BJ (cell line): ENCODE measurements at regions not wholly inside any gene's neighbourhood (a gene's known extent, or its start where the extent isn't known, plus 50 kb on each side); places are given as distances from the start of the nearest gene placed in this dataset.

Source experiments
- CTCF ChIA-PET: fragments of 350-600 bp; formaldehyde crosslinking; extraction: SDS; loops from one replicate; lab custom pipeline; 2021; ENCODE audit warnings: antibody characterized with exemption, inconsistent platforms; lab: Yijun Ruan, JAX
- POLR2A ChIA-PET: fragments of 300-600 bp; sonication (Branson Sonifier 250); formaldehyde crosslinking; extraction: SDS; loops from one replicate; lab custom pipeline; 2021; ENCODE audit warnings: antibody characterized with exemption; lab: Charles Lee
- DNase-seq: peaks from one replicate; pipeline ENCODE4 v3.0.0-alpha.2; 2011; ENCODE audit warnings: low read depth
- H3K27me3 ChIP-seq: 2 replicates; pipeline ENCODE4 v1.6.0; 2011; ENCODE audit warnings: low read length; ENCODE audit not compliant: control insufficient read depth, insufficient read depth
- H3K36me3 ChIP-seq: 2 replicates; pipeline ENCODE4 v1.5.1; 2011; ENCODE audit warnings: low read length; ENCODE audit not compliant: control insufficient read depth, insufficient read depth
- H3K4me3 ChIP-seq: 2 replicates; pipeline ENCODE4 v1.5.1; 2011; ENCODE audit warnings: low read depth, mild to moderate bottlenecking, control low read depth, low read length
- TF ChIP-seq, protein P1 (sequence below): IDR thresholded peaks from 2 replicates; pipeline ENCODE4 v1.5.1; 2011; ENCODE audit warnings: low read depth, mild to moderate bottlenecking, control low read depth, inconsistent platforms, low read length, moderate library complexity; ENCODE audit not compliant: insufficient read depth

DNA sequence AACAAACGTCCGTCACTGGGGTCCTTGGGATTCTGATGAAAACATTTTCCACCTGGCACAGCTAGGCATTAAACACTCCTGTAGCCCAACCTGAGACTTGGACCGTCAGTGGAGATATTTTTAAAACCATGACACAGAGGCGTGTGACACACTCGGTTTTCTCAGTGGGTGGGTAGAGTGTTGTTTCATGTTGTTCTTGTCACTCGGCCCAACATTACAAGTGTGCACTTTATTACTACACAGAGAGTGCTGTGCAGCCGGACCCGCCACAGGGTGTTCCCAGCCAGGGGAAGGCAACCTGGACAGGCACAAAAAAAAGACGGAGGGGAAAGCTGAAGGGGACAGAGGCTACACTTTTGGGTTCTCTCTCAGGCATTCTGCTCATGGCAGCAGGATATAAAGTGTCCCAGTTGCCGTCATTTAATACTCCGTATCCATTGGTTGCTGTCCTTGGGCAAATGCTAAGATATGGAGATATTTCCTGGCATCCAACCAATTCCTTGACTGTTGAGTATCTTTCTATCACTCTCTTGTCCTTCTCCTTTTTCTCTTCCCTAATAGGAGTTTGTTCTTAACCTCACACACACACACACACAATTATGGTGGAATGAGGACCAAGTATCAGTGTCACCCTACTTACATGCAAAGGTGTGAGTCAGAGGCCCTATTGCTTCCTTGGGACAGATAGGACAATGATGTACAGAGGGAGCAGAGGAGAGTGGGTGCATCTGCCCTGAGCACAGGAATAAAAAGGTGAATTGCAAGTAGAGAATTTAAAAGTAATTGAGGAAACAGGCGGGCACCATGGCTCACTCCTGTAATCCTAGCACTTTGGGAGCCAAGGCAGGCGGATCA lies 154.1 kb upstream of the SOX9 start:
- ChIA-PET CTCF (interaction anchor here (0.7 kb wide), 1 partner anchor 196 kb away, joined by 3 read pairs; no protein-coding TSS in a partner anchor), POLR2A (no interaction called here)
- H3K36me3 ChIP-seq, result no peaks in the 10 kb centered on the region
- TF ChIP-seq, protein P1, sequence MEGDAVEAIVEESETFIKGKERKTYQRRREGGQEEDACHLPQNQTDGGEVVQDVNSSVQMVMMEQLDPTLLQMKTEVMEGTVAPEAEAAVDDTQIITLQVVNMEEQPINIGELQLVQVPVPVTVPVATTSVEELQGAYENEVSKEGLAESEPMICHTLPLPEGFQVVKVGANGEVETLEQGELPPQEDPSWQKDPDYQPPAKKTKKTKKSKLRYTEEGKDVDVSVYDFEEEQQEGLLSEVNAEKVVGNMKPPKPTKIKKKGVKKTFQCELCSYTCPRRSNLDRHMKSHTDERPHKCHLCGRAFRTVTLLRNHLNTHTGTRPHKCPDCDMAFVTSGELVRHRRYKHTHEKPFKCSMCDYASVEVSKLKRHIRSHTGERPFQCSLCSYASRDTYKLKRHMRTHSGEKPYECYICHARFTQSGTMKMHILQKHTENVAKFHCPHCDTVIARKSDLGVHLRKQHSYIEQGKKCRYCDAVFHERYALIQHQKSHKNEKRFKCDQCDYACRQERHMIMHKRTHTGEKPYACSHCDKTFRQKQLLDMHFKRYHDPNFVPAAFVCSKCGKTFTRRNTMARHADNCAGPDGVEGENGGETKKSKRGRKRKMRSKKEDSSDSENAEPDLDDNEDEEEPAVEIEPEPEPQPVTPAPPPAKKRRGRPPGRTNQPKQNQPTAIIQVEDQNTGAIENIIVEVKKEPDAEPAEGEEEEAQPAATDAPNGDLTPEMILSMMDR, result no peak
- no peak for DNase-seq
- no peaks in the 10 kb centered on the region for H3K27me3 ChIP-seq
- no peak overlapping the region for H3K4me3 ChIP-seq

DNA sequence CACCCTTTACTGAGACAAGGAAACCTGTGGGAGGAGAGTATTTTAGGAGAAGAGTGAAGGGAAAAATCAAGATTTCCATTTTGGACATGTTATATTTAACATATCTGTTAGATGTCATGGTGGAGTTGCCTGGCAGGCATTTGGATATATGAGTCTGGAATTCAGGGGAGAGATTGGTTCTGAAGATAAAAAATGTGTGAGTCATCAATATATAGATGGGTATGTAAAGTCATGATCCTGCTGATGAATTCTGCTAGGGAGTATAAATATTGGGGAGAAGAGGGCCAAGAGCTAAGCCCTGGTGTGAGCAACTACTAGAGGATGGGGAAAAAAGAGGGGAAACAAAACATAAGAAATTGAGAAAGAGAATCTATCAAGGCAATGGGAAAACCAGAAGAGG lies 151.3 kb upstream of the SOX9 start:
- H3K4me3 ChIP-seq, result no peak overlapping the region
- TF ChIP-seq, protein P1, result no peak
- DNase-seq, result no peak
- CTCF ChIA-PET, result no interaction called here
- POLR2A ChIA-PET, result no interaction called here
- H3K27me3 ChIP-seq, result no peaks in the 10 kb centered on the region
- no peaks in the 10 kb centered on the region for H3K36me3 ChIP-seq

DNA sequence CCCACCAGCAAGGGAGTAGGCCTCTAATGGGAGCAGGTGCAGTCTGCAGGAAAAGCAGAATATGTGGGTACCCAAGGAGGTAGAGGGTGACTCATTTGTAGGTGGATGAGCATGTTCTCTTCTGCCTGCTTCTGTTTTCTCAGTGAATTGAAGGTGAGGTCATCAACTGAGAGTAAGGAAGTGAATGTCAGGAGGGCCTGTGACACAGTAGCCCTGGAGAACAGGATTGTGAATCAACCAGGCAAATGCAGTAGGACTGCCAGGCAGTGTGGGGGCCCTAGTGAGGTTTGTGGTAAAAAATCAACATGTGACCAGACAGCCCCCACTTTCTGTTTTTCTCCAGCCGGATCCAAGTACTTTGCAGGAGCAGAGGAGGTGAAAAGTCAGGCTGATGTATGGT lies 150.5 kb upstream of the SOX9 start:
- TF ChIP-seq, protein P1, result no peak
- CTCF ChIA-PET, result no interaction called here
- H3K27me3 ChIP-seq, result no peaks in the 10 kb centered on the region
- no peaks in the 10 kb centered on the region for H3K36me3 ChIP-seq
- POLR2A ChIA-PET, result no interaction called here
- no peak for DNase-seq
- H3K4me3 ChIP-seq, result no peak overlapping the region

DNA sequence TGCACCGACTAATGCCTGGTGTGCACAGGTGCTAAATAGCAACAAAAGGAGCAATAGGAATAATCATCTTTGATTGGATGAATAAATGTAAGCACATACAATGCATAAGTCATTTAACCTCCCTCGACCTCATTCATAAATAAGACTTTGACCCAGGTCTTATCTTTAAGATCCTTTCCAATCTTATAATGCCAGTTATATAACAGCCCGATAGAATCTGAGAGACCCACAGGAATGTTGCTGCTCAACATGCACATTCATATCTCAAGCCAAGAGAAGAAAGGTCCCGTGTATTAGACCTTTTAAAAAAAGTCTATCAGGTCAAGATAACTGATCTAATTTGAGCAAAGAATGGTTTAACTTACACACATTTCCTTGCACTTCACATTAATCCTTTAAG lies 146.8 kb upstream of the SOX9 start:
- no peak for DNase-seq
- ChIA-PET CTCF (interaction anchor here (1.0 kb wide), 1 partner anchor 9 kb away, joined by 3 read pairs; no protein-coding TSS in a partner anchor), POLR2A (no interaction called here)
- H3K4me3 ChIP-seq, result no peak overlapping the region
- no peaks in the 10 kb centered on the region for H3K27me3 ChIP-seq
- TF ChIP-seq, protein P1, result no peak
- H3K36me3 ChIP-seq, result no peaks in the 10 kb centered on the region

DNA sequence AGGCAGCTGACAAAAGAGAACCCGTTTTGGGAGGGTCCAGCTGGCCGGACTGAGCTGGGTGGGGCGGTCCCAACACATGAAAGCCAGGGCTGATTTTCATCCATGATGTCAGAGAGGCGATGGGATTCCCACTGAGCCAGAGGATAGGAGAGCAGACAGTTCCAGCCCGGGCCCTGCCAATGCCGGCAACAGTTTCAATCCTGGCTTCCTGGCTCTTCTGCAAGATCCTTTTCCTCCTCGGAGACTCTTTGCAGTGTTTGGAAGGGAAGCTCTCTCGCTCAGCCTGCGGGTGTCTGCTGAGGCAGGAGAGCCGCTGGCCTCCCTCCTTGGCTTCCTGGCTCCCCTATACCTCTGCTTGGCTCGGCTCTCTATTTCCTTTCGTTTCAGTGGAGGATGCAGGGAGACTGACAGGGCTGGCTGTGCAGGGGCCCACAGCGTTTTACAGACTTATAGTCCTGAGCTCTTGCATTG lies 145.5 kb upstream of the SOX9 start:
- peak; percentile 19 for DNase-seq
- Histone ChIP-seq H3K4me3 (peak overlapping the region; percentile 41), H3K27me3 (no peaks in the 10 kb centered on the region), H3K36me3 (no peaks in the 10 kb centered on the region)
- POLR2A ChIA-PET, result no interaction called here
- CTCF ChIA-PET, result no interaction called here
- TF ChIP-seq, protein P1, result no peak
